GM19463 (cell line): ENCODE measurements at regions not wholly inside any gene's neighbourhood (a gene's known extent, or its start where the extent isn't known, plus 50 kb on each side); places are given as distances from the start of the nearest gene placed in this dataset.
"Not testable (repeated sequence)": the region's sequence is repeated elsewhere in the genome, so short reads cannot be mapped to it uniquely, and the experiment has no call there.

Experiments used
- ATAC-seq: cut with Tn5 transposase; IDR thresholded peaks from one replicate; pipeline ENCODE4 v1.9.1; 2021; ENCODE audit warnings: mild to moderate bottlenecking, moderate library complexity; ENCODE audit not compliant: unreplicated experiment

DNA sequence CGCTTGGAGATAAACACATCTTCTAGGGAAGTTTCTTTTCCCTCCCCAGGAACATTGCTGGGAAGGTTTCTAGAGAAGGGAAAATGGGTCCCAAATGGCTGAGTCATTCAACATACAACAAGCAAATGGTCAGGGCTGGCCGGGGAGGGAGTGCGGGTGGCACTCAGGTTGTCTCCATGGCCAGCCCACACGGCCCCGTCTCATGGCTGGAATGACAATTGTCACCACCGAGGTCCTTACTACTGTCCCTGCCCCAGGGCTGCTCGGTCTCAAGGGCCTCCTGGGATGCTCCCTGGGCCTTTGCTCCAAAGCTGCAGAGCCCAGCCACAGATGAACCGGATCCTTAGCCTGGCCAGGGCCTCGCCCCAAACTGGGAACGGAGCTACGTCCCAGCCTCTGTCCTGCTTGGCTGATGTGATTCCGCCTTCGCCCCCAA is 121.9 kb downstream of the FGF18 start:
- no peak for ATAC-seq

DNA sequence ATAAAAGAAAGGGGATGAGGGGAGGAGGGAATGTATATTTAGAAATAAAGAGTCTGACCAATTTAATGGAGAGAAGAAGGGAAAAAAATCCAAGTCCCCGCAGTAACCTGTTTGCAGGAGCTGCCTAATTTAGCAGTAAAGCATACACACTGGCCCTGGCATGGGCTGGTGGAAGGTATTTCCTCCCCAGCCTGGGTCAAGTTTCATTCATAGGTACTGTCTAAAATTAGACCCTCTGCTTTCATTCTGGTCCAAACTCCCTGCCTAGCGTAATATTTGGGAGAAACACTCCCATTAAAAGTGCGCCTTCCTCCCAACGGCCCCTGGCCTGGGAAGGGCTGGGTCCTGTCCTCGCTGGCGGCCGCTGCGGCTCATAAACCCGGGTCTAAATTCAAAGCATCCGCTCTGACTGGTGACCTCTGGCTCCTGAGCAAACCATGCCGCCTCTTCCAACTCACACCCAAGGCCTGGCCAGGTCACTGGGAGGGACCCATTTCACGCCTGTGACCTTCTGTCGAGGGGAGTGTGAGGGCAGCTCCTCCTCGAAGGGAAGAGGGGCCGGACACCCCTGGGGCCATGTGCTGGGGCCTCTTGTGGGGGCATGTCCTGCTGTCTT is 123.2 kb downstream of the FGF18 start:
- no peak for ATAC-seq

DNA sequence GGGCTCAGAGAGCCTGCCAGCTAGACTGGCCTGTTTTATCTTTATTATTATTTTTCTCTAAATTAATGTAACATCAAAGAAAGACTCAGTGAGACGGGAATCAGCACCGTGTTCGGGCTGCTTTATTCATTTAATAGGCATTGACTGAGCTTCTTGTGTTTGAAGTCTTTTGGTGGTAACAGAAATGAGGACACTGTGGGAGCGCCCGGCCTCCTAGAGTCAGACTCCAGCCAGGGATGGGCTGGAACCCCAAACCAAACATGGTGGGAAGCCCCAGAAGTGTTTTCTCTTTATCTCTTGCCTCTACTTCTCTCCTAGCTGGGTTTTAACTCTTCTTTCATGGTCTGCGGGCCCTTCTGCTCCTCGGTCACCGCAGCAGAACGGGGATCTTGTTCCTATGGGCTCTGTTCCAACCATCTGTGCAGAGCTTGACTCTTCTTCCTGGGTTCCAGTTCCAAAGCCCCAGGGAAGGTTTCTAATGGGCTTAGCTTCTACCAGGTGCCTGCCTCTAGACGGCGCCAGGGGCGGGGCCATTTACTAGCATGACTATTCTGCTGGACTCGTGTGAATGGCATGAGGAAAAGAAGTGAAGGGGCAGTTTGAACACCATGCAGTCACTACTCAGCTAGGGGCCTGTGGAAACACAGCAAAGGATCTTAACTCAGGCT is 123.8 kb downstream of the FGF18 start:
- ATAC-seq: no peak

DNA sequence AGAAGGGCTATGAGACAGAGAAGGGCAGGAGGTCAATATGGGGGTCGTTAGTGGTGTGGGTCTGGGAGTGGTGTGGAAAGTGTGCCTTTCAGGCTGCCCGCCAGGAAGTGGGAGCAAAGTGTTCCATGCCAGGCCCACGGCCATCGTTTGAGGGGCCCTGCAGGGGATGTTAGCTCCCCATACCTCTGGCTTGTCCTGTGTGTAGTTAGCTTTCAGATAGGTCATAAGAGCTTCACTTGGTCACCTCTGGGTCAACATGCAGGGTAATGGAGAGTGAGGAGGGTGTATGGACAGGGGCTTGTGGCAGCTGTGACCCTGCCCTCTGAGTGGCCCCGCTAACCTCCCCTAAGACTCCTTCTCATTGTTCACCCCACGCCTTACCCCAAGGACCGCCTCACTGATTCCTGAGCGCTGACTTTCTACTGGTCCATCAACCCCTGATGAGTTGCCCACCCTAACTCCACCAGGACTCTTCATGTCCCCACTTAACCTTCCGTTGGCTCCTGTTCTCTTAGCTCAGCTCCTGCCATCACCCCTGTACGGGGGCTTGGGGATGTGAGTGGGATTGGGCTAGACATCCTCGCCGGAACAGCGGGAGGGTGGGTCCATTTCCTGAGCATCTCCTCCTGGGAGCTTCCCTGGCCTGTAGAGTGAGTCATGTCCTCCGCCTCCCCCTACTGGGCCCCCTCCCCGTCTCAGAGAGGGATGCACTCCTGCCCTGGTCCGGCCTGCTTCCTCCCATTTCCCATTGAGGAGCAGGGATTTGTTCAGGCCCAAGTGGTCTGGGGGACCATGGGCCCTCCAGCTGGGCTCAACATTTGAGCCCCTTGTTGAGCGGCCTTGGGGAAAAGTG is 125.7 kb downstream of the FGF18 start:
- no peak for ATAC-seq

DNA sequence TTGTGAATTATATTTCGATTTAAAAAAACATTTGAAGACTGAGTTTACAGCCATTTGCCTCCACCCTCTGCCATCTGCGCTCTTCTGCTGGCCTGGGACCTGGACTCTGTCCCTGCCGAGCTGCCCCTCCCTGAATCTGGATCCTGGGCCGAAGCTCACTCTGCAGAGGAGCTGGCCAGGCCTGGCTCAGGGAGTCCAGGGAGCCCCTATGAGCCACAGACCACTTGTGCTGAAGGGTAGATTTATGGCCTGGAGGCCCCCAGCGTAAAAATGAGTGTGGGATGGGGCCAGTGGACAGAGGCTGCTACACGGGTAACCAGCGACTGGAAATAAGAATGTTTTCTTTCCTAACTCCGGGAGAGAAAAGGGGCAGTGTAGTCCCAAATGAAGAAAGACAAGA is 129.8 kb downstream of the FGF18 start:
- ATAC-seq: no peak

DNA sequence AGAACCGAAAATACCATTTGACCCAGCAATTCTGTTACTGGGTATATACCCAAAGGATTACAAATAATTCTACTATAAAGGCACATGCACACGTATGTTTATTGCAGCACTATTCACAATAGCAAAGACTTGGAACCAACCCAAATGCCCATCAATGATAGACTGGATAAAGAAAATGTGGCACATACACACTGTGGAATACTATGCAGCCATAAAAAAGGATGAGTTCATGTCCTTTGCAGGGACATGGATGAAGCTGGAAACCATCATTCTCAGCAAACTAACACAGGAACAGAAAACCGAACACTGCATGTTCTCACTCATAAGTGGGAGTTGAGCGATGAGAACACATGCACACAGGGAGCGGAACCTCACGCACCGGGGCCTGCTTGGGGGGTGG is 134.4 kb downstream of the FGF18 start:
- not testable (repeated sequence) for ATAC-seq

DNA sequence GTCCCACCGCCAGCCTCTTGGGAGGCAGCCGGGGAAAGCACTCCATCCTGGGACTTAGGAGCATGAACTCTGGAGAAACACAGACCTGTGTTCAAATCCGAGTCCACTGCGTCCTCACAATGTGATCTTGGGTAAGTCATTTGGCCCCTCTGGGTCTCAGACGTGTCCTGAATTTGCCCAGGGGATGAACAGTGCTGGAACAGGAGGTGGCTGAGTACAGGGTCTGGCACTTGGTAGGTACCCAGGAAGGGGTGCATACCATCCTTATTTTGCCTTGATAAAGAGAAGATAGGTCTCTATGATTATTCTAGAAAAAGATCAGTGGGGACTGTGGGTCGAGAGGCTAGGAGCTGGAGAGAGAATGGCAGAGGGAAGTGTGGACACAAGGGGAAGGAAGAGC is 135.7 kb downstream of the FGF18 start:
- no peak for ATAC-seq

DNA sequence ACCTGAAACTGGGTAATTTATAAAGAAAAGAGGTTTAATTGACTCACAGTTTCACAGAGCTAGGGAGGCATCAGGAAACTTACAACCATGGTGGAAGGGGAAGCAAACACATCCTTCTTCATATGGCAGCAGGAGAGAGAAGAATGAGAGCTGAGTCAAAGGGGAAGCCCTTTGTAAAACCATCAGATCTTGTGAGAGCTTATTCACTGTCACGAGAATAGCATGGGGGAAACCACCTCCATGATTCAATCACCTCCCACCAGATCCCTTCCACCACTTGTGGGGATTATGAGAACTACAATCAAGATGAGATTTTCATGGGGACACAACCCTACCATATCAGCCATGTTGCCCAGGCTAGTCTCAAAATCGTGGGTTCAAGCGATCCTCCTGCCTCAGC is 143.4 kb downstream of the FGF18 start:
- no peak for ATAC-seq

DNA sequence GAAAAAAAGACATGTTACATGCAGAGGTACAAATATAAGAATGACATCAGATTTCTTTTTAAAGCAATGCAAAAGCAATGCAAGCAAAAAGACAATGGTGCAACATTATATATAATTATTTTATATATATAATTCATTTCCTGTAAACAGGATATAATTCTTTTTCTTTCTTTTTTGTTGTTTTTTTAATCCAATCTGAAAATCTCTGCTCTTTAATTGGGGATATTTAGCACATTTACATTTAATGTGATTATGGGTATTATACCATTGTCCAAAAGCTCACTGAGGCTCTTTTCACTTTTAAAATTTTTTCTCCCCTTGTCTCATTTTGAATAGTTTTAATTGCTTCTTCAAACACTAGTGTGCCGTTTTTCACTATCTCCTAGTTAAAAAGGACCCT is 148.9 kb downstream of the FGF18 start:
- no peak for ATAC-seq

DNA sequence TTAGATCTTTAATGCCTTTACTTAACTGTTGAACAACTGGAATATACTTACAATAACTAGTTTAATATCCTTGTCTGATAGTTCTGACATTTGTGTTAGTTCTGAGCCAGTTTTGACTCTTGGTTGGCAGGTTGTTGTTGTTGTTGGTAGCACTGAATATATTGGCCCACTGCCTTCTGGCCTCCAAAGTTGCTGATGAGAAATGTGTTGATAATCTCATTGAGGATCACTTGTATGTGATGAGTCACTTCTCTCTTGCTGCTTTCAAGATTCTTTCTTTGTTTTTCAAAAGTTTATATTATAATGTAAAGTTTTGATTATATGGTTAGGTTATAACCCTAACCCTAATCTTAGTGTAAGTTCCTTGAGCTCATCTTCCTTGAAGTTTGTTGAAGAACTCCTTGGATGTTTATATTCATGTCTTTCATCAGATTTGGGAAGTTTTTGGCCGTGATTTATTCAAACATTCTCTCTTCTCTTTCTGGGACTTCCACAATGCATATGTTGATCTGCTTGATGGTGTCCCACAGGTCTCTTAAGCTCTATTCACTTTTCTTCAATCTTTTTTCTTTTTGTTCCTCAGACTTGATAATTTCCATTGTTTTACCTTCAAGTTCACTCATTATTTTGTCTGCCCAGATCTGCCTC is 149.7 kb downstream of the FGF18 start:
- no peak for ATAC-seq

DNA sequence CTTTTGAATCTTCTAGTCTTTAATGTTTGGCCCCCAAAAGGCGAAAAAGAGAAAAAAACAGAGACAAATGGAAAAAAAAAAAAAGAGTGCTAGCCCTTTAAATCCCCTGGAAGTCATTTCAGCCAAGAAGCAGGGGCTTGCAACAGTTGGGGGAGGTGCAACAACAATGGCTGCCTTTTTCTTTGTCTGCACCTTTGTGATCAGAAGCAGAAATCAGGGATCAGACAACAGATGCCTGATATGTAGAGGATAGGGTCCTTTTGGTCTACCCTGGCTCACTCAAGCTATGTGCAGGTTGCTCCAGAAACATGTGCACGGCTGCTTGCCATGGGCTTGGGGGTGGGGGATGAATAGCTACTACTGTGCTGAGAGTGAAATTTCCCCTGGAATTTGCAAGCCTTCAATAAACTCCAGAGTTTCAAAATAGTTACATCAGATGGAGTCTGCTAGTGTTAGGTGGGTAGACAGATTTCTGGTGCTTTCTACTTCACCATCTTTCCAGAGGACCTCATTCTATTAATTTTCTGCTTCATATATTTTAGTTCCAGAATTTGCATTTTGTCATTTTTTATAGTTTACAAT is 150.9 kb downstream of the FGF18 start:
- no peak for ATAC-seq

DNA sequence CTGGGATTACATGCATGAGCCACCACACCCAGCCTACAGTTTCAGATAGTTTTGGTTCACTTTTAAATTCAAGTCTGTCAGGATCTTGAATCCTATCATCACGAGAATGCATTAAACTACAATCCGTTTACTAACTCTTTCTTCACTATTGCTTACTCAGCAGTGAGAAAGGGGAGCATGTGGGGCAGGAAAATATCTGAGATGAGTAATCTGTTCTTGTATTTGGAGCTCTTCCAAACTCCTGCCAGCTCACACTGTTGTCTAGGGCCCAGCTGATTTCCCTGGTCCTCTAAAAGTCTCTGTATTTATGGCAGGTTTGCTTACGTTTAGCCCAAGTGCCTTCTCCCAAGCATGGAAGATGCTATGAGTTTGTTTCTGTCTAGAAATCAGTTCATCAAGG is 152.2 kb downstream of the FGF18 start:
- ATAC-seq: no peak

DNA sequence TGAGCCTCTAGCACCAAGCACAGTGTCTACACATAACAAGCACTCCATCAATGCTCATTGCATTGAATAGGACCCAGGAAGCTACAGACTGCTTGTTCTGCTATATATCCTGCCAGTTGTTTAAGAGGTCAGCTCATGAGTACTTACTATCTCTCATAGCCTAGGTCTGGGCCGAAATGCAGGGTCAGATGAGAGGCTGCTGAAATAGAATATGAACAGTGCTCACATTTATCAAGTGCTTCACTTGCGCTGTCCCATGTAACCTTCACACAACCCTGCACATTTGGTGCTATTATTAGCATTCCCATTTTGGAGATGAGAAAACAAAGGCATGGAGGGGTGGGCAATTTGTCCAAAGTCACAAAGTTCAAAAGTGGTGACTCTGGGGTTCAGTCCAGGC is 153.6 kb downstream of the FGF18 start:
- no peak for ATAC-seq

DNA sequence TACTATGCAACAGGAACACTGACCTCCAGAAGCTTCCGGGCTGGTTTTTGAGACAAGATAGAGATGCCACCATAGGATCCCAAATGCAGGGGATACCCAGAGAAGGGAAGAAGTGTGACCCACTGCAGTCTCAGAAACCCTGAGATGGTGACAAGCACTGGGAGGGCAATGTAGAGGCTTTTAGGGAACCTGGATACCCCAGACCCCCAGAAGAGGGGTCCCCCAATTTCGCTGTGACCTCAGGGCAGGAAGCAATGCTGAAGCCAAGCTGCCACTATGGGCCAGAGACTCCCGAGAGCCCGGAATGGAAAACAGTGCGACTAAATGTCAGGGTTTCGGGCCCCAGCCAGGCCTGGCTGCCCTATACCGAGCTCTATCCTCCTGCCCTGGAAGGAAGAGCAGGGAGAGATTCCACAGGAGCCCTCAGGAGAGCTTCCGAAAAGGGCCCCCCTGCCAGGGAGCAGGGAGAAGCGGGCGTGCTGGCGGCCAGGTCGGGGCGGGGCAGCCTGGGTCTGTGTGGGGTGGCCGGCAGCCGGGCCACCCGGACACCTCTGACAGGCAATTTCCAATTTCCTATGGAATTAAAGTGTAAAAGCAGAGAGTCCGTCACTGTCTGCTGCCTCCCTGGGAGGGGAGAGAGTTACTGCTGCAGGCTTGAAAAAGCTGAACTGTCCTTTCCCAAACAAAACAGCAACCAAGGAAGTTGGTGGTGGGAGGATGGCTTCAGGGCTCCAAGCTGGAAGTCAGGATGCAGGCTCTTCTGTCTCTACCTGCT is 154.2 kb downstream of the FGF18 start:
- ATAC-seq: no peak

DNA sequence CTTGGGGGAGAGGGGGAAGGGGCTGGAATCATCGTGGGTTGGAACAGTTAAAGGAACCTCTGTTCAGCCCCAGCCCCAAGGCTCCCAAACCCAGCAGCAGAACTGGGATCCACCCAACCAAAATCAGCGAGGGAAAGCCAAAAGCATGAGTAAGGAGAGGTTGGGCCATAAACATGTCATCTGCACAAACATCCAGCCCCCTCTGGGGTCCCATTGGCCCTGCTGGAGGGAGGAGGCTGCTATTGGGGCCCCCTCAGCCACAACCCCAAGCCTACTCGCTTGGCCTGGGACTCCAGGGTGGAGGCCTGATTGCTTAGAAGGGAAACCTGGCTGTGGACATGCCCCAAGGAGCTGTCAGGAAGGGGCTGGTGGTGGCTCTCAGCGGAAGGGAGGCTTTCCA is 154.9 kb downstream of the FGF18 start:
- ATAC-seq: no peak

DNA sequence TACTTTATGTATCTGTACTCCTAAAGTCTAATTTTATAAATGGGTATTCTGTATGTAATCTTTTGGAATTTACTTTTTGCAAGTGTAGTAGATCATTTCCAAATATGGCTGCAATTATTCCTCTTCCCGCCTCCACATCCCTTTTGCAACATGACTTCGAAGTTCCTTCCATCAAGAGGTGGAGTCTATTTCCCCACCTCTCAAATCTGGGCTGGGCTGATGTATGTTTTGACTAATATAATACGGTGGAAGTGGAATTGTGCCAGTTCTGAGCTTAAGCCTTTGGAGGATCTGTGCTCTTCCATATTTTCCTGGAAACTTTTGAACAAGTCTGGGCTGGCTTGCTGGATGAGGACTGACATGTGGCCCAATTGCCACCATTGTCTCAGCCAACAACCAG is 155.9 kb downstream of the FGF18 start:
- ATAC-seq: no peak

DNA sequence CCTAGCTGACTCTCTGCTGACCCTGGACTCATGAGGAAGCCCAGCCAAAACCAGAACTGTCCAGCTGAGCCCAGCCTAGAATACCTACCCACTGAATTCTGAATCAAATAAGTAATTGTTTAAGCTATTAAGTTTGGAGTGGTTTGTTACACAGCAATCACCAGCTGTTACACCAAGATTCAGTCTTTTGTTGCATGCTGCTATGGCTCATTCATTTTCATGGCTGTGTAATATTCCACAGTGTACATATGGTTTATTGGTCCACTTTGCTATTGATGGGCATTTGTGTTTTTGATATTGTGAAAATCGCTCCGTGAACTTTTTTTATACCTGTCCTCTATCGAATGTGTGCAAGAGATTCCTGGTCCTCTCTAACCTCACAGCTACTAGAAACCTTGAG is 156.4 kb downstream of the FGF18 start:
- ATAC-seq: no peak

DNA sequence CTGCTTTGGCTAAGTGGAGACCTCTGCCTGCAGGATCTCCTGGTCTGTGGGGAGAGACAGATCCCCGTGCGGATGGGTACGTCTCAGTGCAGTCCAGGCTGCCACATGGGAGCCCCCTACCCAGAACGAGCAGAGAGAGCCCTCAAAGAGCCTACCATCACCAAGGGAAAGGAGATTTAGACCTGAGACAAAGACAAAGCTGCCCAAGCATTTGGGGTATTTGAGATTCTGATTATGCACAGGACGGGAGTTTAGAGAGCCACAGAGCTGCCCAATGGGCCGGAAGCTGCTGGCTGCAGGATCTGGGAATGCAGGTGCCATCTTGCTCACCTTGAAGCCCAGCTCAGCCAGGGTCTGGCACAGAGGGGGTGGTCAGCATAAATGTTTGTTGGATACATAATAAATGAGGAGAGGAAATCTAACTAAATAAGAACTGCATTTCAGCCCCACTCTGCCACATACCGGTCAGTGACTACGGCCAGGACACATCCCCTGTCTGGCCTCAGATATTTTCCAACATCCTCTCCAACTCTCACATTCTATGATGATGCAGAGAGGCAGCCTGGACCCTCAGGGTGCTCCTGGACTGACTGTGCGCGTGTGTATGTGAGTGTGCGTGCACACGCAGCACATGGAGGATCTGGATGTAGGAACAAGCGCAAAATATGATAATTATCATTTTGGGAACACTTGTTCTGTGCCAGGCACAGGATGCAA is 157.8 kb downstream of the FGF18 start:
- ATAC-seq: no peak

DNA sequence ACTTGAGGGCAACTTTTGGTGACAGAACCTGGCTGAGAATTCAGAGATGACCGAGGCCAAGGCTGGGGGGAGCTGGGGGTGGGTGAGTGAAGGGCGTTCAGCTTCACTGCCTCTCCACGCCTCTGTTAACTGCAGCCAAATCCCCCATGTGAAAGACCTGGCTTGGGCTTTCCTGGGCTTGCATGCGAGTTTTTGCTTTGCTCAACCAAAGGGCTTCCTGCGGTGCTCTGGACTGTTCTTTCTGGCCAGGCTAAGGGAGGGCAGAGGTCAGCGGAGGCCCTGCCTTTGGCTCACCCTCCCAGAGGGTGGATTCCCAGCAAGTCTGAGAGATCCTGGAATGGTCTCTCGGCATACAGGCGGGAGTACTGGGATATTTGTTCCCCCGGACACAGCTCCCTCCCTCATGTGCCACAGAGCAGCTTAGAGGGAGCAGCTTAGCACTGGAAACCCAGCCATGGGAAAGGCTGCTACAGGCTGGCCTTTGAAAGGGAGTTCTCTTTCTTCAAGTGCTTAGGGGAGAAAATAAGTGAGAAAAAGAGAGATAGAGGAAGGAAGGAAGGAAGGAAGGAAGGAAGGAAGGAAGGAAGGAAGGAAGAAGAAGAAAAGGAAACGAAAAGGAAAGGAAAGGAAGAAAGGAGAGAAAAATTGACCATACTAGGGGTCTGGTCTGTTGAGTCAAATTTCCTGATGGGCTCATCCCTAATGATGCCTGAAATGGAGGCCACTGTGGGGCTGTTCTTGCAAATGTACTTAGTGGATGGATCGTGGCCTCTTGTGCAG is 158.8 kb downstream of the FGF18 start:
- ATAC-seq: no peak
